ENCODE measurements at regions not wholly inside any gene's neighbourhood (a gene's known extent, or its start where the extent isn't known, plus 50 kb on each side); places are given as distances from the start of the nearest gene placed in this dataset.

DNA sequence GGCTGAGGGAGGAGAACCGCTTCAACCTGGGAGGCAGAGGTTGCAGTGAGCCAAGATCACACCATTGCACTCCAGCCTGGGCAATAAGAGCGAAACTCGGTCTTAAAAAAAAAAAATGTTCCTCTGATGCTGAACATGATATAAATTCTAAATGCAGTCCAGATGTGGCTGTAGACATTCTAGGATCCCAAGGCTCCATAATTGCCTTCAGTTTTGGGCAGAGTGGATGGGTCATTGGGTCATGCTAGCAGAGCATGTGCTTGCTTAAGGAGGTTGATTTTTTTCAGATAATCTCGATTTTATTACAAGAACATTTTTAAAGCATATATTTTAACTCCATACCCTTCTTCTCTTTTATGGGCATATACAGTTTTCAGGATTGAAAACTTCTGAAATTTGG is 112.0 kb downstream of the UTRN start:
- H3K36me3 ChIP-seq, result no peaks in the 10 kb centered on the region
- intact Hi-C loops (cut with DNase I), result no loop called here
- 84 to 89% methylated on average over 4 of the region's 4 CpGs for WGBS, 2 donors

DNA sequence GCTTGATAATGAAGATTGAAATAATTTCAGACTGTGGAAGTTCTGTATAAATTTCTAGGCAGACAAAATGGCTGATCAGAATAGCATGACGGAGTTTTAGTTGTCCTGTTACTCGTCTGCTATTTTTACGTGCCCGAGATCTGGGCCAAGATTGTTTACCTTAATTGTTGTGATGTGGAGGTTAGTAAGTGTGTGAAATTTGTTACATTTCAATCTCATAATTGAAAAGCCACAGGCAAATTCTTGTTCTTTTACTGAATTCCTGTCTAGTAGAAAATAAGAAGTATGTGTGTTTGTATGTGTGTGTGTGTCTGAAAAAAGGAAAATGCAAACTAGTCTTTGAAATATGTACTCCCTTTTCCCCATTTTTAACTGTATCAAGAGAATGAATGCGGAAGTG is 115.2 kb downstream of the UTRN start:
- WGBS, 2 donors, result 92 to 97% methylated on average over 5 of the region's 5 CpGs
- intact Hi-C loops (cut with DNase I), result no loop called here
- no peak for ATAC-seq
- no peak overlapping the region for H3K27ac ChIP-seq
- TF ChIP-seq, protein P1, sequence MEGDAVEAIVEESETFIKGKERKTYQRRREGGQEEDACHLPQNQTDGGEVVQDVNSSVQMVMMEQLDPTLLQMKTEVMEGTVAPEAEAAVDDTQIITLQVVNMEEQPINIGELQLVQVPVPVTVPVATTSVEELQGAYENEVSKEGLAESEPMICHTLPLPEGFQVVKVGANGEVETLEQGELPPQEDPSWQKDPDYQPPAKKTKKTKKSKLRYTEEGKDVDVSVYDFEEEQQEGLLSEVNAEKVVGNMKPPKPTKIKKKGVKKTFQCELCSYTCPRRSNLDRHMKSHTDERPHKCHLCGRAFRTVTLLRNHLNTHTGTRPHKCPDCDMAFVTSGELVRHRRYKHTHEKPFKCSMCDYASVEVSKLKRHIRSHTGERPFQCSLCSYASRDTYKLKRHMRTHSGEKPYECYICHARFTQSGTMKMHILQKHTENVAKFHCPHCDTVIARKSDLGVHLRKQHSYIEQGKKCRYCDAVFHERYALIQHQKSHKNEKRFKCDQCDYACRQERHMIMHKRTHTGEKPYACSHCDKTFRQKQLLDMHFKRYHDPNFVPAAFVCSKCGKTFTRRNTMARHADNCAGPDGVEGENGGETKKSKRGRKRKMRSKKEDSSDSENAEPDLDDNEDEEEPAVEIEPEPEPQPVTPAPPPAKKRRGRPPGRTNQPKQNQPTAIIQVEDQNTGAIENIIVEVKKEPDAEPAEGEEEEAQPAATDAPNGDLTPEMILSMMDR (IDR thresholded peaks at IDR 0.05), result no peak
- no peak for FAIRE-seq
- H3K36me3 ChIP-seq, result no peaks in the 10 kb centered on the region
- H3K4me1 ChIP-seq, result peaks cover 5 to 17% (median 6%) of the 10 kb centered on the region in 3 donors
- H3K9me3 ChIP-seq, result no peaks in the 10 kb centered on the region
- no peaks in the 10 kb centered on the region for H3K27me3 ChIP-seq
- H3K4me3 ChIP-seq, result no peak overlapping the region
- no peak for DNase-seq

More for the DNA sequence above, 112.0 kb downstream of the UTRN start:
- peaks cover 0 to 19% (median 10%) of the 10 kb centered on the region in 3 donors for H3K4me1 ChIP-seq
- no peaks in the 10 kb centered on the region for H3K27me3 ChIP-seq
- TF ChIP-seq, protein P1 (IDR thresholded peaks at IDR 0.05), result no peak
- H3K27ac ChIP-seq, result no peak overlapping the region
- ATAC-seq, result no peak
- no peak for DNase-seq
- no peak for FAIRE-seq
- no peaks in the 10 kb centered on the region for H3K9me3 ChIP-seq
- H3K4me3 ChIP-seq, result no peak overlapping the region

DNA sequence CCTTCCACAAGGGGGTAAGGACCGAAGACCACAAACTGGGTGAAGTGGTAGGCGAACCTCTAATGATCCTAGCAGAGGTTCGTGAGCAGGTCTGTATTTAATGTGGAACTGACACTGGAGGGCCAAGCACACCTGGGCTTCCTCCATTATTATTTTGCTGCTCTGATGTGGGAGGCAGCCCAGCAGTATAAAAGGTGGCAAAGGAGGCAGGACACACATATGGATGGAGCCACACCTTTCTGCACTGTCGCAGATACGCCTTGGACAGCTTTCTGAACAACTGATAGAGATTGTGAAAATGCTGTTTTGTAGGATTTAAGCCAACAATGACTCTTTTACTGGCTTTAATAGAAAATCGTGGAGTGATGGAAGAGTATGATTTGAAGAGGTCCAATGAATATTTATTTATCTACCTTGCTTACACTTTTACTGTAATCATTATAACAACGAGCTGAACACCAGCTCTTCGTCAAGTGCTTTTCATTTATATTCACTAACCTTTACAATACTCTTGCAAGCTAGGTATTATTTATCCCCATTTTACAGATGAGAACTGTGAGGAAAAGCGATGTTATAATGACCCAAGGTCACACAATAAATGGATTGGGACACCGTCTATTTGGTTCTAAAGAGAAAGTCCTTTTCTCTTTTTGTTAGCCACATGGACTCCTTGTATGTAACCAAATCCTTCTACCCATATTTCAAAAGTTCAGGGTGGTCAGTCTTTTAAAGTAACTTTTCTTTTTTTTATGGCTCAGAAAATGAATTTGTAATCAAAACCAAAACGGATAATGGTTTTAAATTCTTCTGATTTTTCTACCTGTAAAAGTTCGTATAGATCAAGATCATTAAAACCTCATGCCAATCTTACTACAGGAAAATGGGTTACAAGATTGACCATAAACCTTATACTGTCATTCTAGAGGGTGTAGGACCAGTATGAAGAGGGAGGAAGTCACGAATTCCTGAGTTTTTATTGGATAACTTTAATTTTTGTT is 116.9 kb downstream of the UTRN start:
- intact Hi-C loops (cut with DNase I), result no loop called here
- FAIRE-seq (no peak), ATAC-seq (no peak), DNase-seq (no peak)
- H3K4me1 ChIP-seq, result peaks cover 6 to 17% (median 7%) of the 10 kb centered on the region in 3 donors
- no peaks in the 10 kb centered on the region for H3K9me3 ChIP-seq
- no peak overlapping the region for H3K27ac ChIP-seq
- TF ChIP-seq, protein P1 (IDR thresholded peaks at IDR 0.05), result no peak
- no peaks in the 10 kb centered on the region for H3K27me3 ChIP-seq
- H3K4me3 ChIP-seq, result no peak overlapping the region
- 91 to 95% methylated on average over 13 of the region's 13 CpGs for WGBS, 2 donors
- H3K36me3 ChIP-seq, result no peaks in the 10 kb centered on the region

DNA sequence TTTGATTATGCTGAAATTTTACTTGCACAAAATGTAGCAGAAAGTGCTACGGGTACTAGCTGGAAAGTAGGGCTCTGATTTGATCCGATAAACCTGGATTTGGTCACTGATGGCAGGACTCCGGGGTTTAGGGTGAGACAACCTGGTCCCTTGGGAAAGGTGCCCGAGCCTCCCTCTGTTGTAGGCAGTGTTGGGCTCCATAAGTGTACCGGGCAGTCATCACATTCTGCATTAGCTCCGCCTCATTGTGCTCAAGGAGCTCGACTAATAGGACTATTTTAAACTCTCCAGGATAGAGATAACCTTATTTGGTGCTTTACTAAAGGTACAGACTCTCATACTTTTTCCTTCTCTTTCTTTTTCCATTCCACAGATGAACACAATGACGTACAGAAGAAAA is 117.6 kb downstream of the UTRN start:
- intact Hi-C loops (cut with DNase I), result no loop called here
- ATAC-seq, result no peak
- DNase-seq, result no peak
- Histone ChIP-seq H3K9me3 (no peaks in the 10 kb centered on the region), H3K27ac (no peak overlapping the region), H3K36me3 (no peaks in the 10 kb centered on the region), H3K4me3 (no peak overlapping the region), H3K27me3 (no peaks in the 10 kb centered on the region), H3K4me1 (peaks cover 6 to 17% (median 7%) of the 10 kb centered on the region in 3 donors)
- 91 to 92% methylated on average over 8 of the region's 8 CpGs for WGBS, 2 donors
- TF ChIP-seq, protein P1 (IDR thresholded peaks at IDR 0.05), result no peak
- no peak for FAIRE-seq

DNA sequence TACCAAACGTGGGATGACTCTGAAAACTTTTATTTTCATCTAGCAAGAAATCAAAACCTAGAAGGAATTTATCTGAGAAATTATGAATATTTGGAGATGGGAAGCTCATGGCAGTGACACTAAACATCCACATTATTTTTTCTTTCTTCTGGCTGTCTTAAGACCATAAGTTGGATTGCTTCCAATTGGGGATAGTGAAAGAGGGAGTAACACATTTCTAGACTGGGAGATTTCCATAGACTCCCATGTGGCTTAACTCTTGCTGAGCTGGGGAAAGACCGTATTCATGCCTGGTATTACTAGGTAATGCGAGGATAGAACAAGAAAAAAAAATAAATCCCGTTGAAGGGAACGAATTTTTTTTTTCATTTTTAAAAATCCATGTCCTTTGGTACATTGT is 120.0 kb downstream of the UTRN start:
- intact Hi-C loops (cut with DNase I), result no loop called here
- Histone ChIP-seq H3K4me1 (peaks cover 6 to 17% (median 7%) of the 10 kb centered on the region in 3 donors), H3K27me3 (no peaks in the 10 kb centered on the region), H3K27ac (no peak overlapping the region), H3K9me3 (no peaks in the 10 kb centered on the region), H3K4me3 (no peak overlapping the region), H3K36me3 (no peaks in the 10 kb centered on the region)
- ATAC-seq (no peak), FAIRE-seq (no peak), DNase-seq (no peak)
- 76 to 87% methylated on average over 5 of the region's 5 CpGs for WGBS, 2 donors
- TF ChIP-seq, protein P1 (IDR thresholded peaks at IDR 0.05), result no peak
